Suprapubic skin (tissue), 4 donors: ENCODE measurements at regions not wholly inside any gene's neighbourhood (a gene's known extent, or its start where the extent isn't known, plus 50 kb on each side); places are given as distances from the start of the nearest gene placed in this dataset.

Experiments used
- CTCF ChIP-seq, 2 donors: fragments of 200-600 bp in 1 of 2; fragments of 450-650 bp in 1 of 2; sonication (generic) in 1 of 2; IDR thresholded peaks; one replicate each; pipeline ENCODE4 v1.5.1; 2016 to 2019; ENCODE audit warnings: antibody characterized with exemption in 2 of 2, mild to moderate bottlenecking in 1 of 2, moderate library complexity in 1 of 2
- EP300 ChIP-seq: sonication (generic); formaldehyde crosslinking; IDR thresholded peaks from one replicate; pipeline ENCODE4 v1.6.1; 2017; ENCODE audit warnings: antibody characterized with exemption
- POLR2A ChIP-seq, 2 donors: fragments of 450-650 bp; IDR thresholded peaks; one replicate each; pipeline ENCODE4 v1.6.1; 2017; ENCODE audit warnings: antibody characterized with exemption in 2 of 2, mild to moderate bottlenecking in 2 of 2, moderate library complexity in 2 of 2
- POLR2AphosphoS5 ChIP-seq, 3 donors: sonication (generic); formaldehyde crosslinking; IDR thresholded peaks; one replicate each; pipeline ENCODE4 v1.6.1; 2017; ENCODE audit warnings: antibody characterized with exemption in 3 of 3

GRCh38 chr14:34043627-34044372 lies 92.9 kb upstream of the EGLN3 start:
- TF ChIP-seq CTCF (IDR thresholded peaks at IDR 0.05) (no peak), POLR2A (IDR thresholded peaks at IDR 0.05) (no peak), POLR2AphosphoS5 (IDR thresholded peaks at IDR 0.05) (no peak), EP300 (no peak)
